Glomerular visceral epithelial cell (primary cell): ENCODE measurements at regions not wholly inside any gene's neighbourhood (a gene's known extent, or its start where the extent isn't known, plus 50 kb on each side); places are given as distances from the start of the nearest gene placed in this dataset.
"Not testable (repeated sequence)": the region's sequence is repeated elsewhere in the genome, so short reads cannot be mapped to it uniquely, and the experiment has no call there.

ENCODE experiments used
- DNase-seq: peaks from one replicate; pipeline ENCODE4 v3.0.0-alpha.2; 2016; ENCODE audit errors: extremely low spot score

- DNase-seq, result not testable (repeated sequence)
Measured at GRCh38 chr2:111316881-111317549, 196.3 kb downstream of the BCL2L11 start.

GRCh38 chr2:111319552-111319951, 198.8 kb downstream of the BCL2L11 start:
- not testable (repeated sequence) for DNase-seq

- not testable (repeated sequence) for DNase-seq
Measured at GRCh38 chr2:111320264-111320663, 199.6 kb downstream of the BCL2L11 start.

- DNase-seq, result peak; percentile 76
Measured at GRCh38 chr2:111320965-111321364, 200.3 kb downstream of the BCL2L11 start.

- DNase-seq, result not testable (repeated sequence)
Measured at GRCh38 chr2:111323384-111323783, 202.7 kb downstream of the BCL2L11 start.

- not testable (repeated sequence) for DNase-seq
Measured at GRCh38 chr2:111327726-111328125, 207.0 kb downstream of the BCL2L11 start.

- not testable (repeated sequence) for DNase-seq
Measured at GRCh38 chr2:111329309-111329708, 208.6 kb downstream of the BCL2L11 start.

GRCh38 chr2:111331099-111331724, 210.5 kb downstream of the BCL2L11 start:
- not testable (repeated sequence) for DNase-seq

- DNase-seq, result not testable (repeated sequence)
Measured at GRCh38 chr2:111335220-111335907, 214.7 kb downstream of the BCL2L11 start.

- not testable (repeated sequence) for DNase-seq
Measured at GRCh38 chr2:111338474-111338873, 217.8 kb downstream of the BCL2L11 start.

- DNase-seq, result not testable (repeated sequence)
Measured at GRCh38 chr2:111339476-111339875, 218.8 kb downstream of the BCL2L11 start.

GRCh38 chr2:111344590-111344989, 223.9 kb downstream of the BCL2L11 start:
- DNase-seq, result not testable (repeated sequence)

- not testable (repeated sequence) for DNase-seq
Measured at GRCh38 chr2:111345439-111345838, 224.7 kb downstream of the BCL2L11 start.

- DNase-seq, result peak; percentile 13
Measured at GRCh38 chr2:111346018-111346930, 225.6 kb downstream of the BCL2L11 start.

GRCh38 chr2:111347695-111348094, 227.0 kb downstream of the BCL2L11 start:
- not testable (repeated sequence) for DNase-seq

- not testable (repeated sequence) for DNase-seq
Measured at GRCh38 chr2:111348316-111348715, 227.6 kb downstream of the BCL2L11 start.

GRCh38 chr2:111355022-111355817, 234.5 kb downstream of the BCL2L11 start:
- DNase-seq, result not testable (repeated sequence)

- DNase-seq, result not testable (repeated sequence)
Measured at GRCh38 chr2:111355823-111356511, 235.3 kb downstream of the BCL2L11 start.

- DNase-seq, result peak; percentile 15
Measured at GRCh38 chr2:111356512-111357031, 235.9 kb downstream of the BCL2L11 start.
